ENCODE measurements at regions not wholly inside any gene's neighbourhood (a gene's known extent, or its start where the extent isn't known, plus 50 kb on each side); places are given as distances from the start of the nearest gene placed in this dataset.

GRCh38 chr6:97822632-97823031 lies 539.6 kb upstream of the MMS22L start:
- no peak for TF ChIP-seq ZNF274 (IDR thresholded peaks at IDR 0.05; ENCODE audit: low read depth, low read length)
- TF ChIP-seq YY1 (IDR thresholded peaks at IDR 0.05; ENCODE audit: insufficient read depth, insufficient read length) = no peak
